ENCODE measurements at regions not wholly inside any gene's neighbourhood (a gene's known extent, or its start where the extent isn't known, plus 50 kb on each side); places are given as distances from the start of the nearest gene placed in this dataset.

DNA sequence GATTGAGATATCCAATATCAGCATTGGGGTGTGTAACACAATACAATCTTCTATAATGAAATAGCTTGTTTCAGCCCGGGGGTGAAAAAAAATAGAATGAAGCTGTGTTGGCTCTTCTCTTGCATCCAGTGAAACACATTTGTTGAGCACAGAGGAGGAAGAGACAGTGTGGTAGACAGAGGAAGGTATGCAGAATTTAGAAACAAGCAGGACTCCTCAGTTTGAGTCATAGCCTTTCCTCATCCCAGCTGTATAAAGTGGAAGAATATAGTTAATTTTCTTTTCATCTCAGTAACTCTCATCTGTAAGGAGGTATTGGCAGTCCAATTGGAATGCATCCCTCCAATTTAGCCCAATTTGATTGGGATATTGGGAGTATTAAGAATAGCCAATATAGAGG is 302.2 kb upstream of the VLDLR start:
- DNase-seq: peak; percentile 83

DNA sequence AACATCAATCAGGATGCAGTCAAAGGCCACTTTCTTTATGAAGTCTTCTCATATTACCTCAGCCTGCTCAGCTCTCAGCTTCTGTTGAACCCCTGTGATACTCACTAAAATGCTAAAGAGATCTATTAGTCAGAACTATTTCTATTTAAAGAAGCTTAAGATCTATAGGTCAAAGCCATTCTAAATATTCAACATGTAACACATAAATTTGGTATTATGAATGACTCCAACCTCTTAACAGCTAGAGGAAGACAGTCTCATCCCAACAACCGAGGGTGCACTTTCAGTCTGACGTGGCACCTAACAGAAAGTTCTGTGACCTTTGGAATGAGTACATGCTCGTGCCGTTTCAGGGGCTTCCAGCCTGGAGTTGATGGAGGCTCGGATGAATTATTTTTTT is 301.5 kb upstream of the VLDLR start:
- DNase-seq: peak; percentile 96

DNA sequence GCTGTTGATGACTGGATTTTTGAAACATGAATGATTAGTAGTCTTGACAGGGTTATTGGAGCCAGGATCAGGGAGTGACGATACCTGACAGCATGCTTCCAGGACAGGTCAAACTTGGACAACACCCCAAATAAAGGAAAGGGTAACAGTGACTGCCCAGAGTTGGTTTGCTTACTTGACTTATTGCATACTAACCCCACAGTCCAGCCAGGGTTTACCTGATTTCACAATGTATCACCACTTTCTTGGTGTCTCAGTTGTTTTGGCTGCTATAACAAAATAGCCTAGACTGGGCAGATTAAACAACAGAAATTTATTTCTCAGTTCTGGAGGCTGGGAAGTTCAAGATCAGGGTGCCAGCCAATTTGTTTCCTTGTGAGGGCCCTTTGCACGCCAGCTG is 301.0 kb upstream of the VLDLR start:
- DNase-seq: peak; percentile 7

DNA sequence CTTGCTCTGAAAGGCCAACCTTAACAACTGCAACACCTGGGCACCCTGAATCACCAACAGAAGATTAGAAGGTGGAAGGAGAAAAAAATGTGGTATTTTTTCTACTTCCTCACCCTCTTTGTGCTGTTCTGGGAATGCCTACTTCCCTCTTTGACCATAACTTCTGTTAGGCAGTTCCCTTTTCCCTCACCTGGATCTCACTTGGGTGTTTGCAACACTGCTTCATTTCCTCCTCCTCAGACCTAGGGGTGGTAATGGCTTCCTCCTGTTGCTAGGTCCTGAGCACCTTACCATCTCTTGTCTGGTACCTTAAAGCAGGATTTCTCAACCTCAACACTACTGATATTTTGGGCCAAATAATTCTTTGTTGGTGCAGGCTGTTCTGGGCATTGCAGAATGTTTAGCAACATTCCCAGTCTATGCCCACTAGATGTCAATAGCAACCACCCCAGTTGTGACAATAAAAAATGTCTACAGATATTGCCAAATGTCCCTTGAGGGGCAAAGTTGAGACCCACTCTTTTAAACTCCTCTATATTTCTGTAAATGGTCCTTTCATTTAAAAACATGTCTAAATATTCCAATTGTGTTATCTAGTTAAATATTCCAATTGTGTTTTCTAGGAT is 300.0 kb upstream of the VLDLR start:
- DNase-seq: no peak

DNA sequence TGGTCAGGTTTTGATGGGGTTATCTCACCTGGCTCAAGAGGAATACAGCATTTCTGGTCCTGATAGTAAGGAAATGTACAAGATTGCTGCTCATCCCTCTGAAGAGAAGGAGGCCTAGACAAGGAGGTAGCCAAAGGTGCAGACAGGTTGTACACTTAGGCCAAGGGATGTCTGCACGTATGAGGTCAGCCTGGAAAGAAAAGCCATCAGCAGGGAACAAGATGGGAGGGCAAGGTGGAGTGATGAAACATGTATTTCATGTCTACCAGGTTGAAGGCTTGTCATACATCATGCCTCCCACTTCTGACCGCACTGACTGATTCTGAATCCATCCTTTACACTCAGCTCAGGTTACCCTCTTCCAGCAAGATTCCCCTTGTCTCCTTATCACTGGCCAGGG is 296.8 kb upstream of the VLDLR start:
- no peak for DNase-seq

DNA sequence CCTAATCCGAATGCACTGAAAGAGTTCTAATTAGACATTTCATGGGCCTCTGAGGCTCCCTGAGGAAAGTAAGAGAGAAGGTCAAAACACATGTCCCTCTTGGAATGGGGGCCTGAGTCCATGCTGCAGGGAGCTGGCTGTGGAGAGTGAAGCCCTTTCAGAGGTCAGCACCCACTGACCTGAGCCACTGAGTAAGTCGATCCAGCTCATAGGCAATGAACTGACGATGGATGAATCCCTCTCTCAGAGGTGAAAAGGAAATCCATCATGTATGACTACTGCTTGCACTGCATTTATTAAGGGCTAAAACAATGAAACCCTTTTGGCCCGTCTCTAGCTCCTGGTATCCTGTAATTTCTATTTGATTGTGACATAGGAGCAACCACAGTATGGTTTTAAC is 288.9 kb upstream of the VLDLR start:
- DNase-seq: no peak

DNA sequence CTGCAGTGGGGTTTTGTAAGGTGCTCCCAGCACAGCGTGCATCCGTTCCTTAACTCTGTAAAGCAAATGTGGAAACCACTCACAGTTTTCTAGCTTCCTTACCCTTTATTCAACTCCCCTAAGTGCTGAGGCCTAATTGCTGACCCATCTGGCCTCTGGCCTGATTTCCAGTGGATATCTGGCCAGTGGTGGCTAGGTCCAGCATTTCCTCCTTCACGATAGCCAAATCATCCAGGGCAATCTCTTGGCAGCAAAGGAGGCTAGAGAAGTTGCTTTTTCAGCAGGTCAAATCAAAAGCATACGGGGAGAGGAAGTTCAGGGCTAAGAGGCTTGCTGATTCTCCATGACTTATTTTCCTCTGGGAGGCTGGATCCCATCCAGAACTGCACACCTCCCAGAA is 286.3 kb upstream of the VLDLR start:
- DNase-seq: no peak

DNA sequence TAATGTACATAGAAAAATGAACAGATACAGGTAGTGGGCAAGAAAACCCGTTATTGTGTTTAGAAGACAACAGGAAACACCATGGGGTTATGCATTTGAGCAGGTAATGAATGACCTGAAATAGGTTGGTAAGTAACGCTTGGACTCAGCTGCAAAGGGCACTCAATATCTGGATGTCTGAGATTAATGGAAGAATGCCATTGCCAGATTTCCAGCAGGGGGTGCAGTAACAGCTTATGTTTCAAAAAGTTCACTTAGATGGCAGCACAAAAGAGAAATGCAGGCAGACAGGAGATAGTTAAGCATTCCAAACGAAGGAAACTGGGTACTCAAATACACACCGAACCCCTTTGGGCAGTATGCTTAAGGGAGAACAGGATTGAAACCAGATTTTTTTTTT is 285.5 kb upstream of the VLDLR start:
- no peak for DNase-seq

DNA sequence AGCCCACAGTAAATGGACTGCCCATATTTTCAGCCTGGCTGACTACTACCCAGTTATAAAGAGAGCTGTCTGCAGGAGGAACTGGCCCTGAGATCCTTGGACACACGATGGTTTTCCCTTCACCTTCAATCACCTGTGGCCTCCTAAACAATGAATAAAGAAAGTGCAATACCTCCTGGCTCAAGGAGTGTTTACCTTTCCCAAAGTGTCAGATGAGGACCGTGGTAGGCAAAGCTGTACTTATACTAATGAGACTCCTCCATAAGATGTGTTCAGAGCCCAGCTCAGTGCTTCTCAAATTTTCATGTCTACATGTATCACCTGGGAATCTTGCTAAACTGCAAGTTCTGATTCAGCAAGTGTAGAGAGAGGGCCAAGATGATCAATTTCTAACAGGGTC is 284.5 kb upstream of the VLDLR start:
- DNase-seq: no peak

DNA sequence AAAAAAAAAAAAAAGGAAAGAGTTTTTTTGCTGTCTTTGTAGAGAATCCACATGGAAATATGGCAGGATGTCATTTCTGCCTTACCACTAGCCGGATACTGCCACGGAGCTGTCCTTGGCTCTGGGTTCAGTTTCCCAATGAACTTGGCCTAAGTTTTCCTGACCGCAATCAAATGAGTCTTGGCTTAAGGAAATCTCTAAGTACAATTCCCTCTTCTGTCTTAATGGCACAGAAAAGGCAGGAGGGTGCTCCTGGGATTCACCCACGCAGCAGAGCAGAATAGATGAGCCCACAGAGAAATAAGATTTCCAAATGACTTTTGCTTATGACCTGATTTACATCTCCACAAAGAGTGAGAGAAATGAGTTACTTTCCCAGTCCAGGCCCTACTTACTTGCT is 284.0 kb upstream of the VLDLR start:
- DNase-seq: no peak

DNA sequence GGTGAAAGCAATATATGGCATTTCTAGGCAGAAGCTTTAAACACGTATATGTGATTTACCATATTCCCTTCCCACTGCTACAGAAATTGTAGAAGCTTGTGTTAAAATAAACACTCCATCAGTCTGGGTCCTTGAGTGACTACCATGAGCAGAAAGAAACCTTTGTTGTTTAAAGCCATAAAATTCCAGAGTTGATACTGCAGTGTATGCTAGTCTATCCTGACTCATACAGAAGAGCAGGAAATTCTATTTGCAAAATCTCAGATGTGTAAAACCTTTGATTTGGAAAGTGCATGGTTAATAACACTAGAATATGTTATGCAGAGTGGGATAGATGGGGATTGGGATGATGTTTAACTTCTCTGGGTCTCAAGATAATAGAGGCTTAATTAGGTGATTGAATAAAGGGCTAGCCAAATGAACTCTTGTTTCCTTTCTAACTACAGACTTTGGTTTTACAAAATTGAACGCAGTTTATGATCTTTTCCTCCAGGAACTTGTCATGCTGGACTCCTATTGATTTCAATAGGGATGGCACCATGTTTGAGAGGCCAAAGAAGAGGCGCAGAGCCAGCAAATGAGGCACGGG is 282.7 kb upstream of the VLDLR start:
- no peak for DNase-seq

DNA sequence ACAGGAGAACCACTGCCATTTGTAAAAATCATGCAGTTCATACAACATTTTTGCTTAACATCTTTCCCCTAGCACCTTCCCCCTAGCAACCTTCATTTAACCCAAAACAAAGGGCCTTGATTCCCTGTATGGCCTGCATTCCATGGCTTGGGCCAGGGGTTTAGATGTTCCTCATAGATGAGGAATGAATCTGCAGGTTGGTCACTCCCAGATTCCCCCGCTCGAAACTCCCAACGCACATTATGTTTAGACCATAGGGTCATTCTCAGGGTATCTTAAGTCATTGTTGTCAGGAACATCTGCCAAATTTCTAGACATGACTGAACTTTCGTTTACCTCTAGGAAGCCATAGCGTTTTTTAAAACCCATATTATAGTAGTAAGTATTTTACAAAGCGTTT is 282.2 kb upstream of the VLDLR start:
- DNase-seq: no peak

DNA sequence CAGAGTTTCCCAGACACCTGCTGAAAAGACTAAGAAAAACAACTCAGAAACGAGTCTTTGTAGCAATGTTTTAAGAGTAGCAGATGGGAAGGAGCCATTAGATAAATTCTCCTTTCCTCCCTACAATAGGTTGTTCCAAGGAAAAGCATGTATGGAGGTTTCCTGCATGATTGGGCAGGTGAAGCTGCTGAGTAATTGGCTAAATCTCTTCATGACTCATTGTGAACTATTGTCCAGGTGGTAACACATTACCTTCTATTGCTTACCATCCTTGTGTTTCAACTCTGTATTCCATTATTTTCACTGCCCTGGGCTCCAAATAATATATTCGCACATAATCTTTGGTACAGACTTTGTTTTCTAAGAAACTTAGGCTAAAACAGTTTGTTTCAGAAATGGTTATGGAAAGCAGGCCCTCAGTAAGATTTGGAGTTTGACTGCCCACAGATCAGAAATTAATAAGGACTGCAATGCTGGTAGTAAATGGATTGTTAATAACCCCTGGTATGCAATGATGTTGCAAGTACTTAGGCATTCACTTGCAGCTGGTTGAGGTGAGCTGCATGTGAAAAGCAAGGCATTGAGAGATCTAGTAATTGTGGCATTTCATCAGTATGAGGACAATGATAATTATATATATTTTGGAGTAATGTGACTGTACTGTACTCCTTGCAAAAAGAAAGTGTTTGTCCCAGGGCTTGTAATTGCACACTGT is 281.4 kb upstream of the VLDLR start:
- DNase-seq: no peak

DNA sequence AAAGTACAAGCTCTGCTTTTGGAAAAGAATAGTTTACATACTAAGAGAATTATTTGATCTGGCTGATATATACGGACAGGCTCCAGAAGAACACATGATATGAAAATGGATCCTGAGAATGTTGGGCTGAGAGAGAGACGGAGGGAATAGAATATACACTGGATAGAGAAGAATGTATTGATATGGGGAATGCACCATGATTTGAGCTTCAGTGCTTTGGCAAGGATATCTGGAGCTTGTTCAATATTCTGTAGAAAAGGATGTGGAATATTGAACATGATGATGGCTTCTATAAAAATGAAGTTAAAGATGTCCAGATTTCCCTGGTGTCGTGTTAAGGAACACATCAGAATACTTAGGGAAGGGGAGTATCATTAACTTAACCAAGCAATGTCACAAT is 280.5 kb upstream of the VLDLR start:
- DNase-seq: no peak

DNA sequence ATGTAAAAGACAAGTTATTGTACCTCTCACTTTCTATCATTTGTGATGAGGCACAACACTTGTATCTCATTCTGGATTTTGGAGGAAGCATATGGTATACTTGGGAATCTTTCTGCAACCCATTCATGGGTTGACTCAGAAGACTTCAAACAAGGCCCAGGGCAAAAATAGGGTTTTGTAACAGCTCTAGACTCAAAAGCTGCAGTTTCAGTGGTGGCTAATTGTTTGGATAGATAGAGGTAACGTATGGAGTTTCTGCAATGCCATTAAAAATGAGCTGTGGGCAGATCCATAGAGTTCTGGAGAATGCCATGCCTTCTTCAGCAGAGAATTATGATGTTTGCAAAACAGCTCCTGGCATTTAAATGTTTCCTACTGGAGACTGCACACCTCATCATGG is 279.6 kb upstream of the VLDLR start:
- no peak for DNase-seq

DNA sequence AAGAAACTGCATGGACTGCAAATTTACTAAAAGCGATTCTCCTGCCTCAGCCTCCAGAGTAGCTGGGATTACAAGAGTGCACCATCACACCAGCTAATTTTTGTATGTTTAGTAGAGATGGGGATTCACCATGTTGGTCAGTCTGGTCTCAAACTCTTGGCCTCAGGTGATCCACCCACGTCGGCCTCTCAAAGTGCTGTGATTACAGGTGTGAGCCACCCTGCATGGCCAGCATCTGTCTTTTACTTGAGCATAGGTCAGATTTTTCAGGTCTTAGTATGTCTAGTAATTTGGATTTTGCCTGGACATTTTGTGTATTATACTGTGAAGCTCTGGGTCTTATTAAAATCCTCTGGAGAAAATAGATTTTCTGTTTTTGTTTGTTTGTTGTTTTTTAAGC is 277.8 kb upstream of the VLDLR start:
- DNase-seq: no peak

DNA sequence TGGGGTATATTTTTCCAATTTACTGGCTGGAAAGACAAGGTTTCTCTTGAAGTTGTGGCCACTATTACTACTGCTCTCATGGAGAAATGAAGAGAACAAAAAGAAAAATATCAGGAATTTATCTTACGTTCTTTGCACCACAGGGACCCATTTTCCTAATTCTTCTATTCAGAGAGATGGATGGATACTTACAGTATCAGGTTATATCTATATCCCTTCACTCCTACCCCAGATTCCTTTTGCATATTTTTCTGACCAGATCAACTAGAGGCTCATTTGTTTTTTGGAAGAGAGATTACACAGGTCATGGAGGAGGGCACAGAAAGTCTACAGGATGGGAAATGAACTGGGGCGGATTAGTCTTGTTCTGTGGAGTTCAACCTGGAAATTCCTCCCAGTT is 277.2 kb upstream of the VLDLR start:
- no peak for DNase-seq

DNA sequence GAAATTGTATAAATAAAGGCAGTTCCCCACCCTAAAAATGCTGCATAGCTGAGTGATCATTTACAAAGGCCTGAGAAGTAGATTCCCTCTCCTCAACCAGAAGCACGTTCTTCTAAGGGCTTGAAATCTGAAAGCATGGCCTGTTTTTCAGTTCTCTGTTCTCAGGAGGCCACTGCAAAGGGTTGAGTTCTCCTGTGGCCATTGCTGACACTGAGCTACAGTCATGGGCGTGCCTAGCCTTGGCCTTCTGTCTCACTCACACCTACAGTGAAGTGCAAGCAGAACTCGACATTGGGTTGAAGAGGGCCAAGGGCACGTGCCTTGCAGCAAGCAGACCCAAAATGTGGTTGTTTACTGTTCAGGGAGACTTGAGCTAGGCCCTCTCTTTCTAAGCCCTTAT is 276.6 kb upstream of the VLDLR start:
- DNase-seq: no peak

DNA sequence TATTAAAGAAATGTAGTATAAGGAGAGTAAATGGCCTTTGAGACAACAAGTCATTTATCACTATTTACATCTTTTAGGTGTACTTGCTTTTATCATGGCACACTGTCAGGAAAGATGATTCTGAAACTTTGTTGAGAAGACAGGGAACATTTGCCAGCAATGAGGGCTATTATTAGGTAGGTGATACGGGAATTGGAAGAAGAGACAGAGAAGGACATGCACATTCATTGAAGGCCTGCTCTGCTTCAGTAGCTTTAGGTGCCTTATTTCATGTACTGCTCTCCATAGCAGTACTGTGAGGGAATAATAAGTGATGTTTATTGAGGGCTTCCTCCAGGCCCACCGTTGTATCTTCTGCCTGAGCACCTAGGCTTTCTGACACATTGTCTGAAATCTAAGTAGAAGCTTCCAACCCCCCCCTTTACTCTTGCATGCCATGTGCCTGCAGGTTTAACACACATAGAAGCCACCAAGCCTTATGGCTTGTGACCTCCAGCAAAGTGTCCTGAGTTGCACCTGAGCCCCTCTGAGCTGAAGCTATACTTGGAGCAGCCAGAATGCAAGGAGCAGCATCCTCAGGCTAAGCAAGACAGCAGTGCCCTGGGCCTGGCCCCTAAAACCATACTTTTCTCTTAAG is 275.2 kb upstream of the VLDLR start:
- no peak for DNase-seq

DNA sequence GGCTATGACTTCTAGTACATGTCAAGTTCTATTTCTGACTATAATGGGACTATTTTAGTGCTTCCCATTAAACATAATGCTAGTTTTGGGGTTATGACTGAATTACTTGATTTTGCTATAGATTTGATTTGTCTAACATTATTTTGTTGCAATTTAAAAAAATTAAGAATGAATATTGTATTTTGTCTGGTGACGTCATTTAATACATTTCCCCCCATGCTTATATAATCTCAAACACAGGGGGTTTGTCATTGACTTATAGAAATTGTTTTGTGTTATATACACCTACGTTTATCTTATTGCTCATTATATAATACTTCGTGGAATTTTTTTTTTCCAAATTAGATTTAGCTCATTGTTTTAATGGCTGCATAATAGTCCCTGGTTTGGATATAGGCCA is 270.3 kb upstream of the VLDLR start:
- no peak for DNase-seq

DNA sequence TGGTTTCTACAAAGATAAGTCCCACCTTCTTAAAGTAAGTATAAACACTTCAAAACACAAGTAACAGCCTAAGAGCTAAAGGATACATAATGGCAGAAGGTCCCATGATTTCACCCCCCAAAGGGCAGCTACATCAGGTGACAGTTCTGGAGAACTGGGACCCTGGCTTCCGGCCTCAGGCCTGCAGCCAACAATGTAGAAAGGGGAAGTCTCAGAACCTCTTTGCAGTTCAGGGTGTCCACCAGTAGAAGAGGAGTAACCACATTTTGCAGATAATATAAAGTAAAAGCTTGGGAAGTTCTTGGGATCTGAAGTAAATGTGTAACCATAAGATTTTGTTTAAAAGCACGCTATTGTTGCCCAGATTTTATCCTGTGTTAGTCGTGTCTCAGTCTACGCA is 267.4 kb upstream of the VLDLR start:
- DNase-seq: no peak

DNA sequence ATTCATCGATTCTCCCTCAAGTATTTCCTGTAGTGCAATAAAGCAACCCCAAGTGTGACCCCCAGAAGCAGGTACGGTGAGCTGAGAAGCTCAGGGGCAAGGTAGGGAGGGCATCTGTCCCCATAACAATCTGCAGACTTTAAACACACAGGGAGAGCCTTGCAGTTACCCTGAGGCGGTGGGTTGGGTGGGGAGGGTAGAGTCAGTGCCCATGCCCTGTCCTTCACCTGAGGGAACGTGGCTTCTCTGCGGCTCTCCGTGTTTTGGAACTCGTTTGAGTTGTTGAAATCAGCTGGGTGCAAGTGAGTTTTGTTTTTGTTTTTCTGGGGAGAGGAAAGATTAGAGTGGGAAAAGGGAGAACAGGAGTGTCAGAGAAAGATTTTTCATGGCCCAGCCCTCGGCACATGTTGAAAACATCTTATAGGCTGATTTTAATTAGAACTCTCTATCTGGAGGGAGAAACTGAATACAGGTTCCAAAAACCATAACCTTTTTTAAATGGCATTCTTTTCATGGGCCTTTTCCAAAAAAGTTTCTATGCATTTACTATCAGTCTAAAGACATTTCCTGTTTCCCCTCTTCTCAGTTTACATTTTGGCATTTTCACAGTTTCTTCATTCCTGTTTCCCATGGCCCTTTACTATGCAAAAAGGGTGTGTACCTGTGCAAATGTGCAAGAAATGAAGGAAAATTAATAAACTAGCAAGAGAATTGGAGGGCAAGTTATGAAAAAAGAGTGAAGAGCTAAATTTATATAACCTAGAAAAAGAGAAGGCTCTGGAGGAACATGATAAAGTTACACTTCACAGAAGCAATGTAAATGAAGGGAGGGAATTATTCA is 266.5 kb upstream of the VLDLR start:
- DNase-seq: no peak

DNA sequence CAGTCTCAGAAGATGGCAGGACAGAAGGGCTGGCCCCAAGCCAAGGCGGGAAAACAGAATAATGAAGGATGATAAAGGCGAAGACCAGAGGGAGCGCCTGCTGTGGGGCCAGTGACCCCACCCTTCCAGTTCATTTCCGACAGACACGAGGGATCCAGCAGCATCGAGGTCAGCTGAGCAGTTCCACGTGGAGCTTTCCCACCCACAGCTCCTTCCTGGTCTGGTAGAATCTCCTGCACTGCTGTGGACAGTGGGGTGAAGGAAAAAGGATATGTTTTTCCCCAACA is 265.9 kb upstream of the VLDLR start:
- DNase-seq: no peak

All from HCEC 1CT (cell line).